ENCODE measurements at regions not wholly inside any gene's neighbourhood (a gene's known extent, or its start where the extent isn't known, plus 50 kb on each side); places are given as distances from the start of the nearest gene placed in this dataset.

DNA sequence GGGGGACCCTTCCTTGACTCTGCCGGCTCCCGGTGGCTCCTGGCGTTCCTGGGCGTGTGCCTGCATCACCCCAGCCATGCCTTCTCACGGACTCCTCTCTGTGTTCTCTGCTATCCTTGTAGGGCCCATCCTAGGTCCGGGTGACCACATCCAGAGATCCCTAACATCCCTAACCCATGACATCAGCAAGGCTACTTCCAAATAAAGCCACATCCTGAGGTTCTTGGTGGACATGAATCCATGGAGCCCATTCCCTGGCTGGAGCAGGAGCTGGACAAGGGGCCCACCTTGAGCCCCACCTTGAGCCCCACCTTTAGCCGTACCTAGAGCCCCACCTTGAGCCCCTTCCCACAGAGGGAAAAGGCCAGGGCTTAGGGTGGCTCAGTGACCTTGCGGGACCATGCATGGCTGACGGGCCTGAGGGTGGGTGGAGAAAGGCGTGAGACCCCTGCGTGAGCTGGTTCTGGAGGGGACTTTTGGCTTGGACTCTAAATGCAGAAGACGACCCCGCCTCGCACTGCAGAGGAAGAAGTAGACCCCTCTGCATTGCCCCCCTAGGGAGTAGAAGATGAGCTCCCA, 58.5 kb upstream of the INPP5A start:
- DNase-seq (ENCODE audit: low spot score) = no peak
- intact Hi-C loops (cut with DNase I) = no loop called here
- no peak for TF ChIP-seq POLR2A (IDR thresholded peaks at IDR 0.05)
- no peak for TF ChIP-seq POLR2AphosphoS5 (IDR thresholded peaks at IDR 0.05)
- TF ChIP-seq, protein P1, sequence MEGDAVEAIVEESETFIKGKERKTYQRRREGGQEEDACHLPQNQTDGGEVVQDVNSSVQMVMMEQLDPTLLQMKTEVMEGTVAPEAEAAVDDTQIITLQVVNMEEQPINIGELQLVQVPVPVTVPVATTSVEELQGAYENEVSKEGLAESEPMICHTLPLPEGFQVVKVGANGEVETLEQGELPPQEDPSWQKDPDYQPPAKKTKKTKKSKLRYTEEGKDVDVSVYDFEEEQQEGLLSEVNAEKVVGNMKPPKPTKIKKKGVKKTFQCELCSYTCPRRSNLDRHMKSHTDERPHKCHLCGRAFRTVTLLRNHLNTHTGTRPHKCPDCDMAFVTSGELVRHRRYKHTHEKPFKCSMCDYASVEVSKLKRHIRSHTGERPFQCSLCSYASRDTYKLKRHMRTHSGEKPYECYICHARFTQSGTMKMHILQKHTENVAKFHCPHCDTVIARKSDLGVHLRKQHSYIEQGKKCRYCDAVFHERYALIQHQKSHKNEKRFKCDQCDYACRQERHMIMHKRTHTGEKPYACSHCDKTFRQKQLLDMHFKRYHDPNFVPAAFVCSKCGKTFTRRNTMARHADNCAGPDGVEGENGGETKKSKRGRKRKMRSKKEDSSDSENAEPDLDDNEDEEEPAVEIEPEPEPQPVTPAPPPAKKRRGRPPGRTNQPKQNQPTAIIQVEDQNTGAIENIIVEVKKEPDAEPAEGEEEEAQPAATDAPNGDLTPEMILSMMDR (IDR thresholded peaks at IDR 0.05) = no peak

DNA sequence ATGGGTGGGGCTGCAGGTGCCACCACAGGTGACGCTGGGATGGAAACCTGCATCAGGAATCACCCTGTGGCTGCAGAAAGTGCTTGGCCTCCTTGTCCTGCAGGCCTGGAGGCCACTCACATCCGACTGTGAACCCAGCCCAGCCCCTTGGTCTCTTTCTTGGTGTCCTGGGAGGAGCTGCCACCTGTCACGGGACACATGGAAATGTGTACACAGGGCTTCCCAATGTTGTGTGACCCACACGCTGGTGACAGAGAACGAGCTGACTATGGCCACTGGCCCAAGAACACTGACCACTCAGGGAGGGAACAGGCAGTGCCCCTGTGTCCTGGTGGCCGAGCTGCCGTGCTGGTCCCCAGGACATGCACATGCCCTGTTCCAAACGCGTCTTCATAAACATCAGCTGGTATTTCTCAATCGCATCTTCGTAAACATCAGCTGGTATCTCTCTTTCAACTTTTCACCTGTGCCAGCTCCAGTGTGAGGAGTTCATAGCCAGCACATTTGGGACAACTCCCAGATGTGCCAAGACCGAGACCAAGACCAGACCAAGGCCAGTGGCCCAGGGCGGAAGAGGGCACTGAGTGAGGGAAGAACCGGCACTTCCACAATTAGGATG, 57.9 kb upstream of the INPP5A start:
- WGBS = 87% methylated on average over 14 of the region's 14 CpGs
- Histone ChIP-seq H3K36me3 (no peaks in the 10 kb centered on the region), H3K27ac (no peak overlapping the region), H3K9me3 (no peaks in the 10 kb centered on the region), H3K27me3 (replicated peaks; ENCODE audit: insufficient read depth) (no peaks in the 10 kb centered on the region), H3K4me3 (no peak overlapping the region), H3K4me1 (replicated peaks) (no peaks in the 10 kb centered on the region)
- no peak for TF ChIP-seq POLR2AphosphoS5 (IDR thresholded peaks at IDR 0.05)
- DNase-seq (ENCODE audit: low spot score) = no peak
- intact Hi-C loops (cut with DNase I) = loop anchor here (2.0 kb wide), 1 partner anchor 15 kb away; no protein-coding TSS in a partner anchor

More for the DNA sequence above, 58.5 kb upstream of the INPP5A start:
- H3K27ac ChIP-seq = no peak overlapping the region
- 94% methylated on average over 14 of the region's 14 CpGs for WGBS
- no peaks in the 10 kb centered on the region for H3K4me1 ChIP-seq (replicated peaks)
- no peaks in the 10 kb centered on the region for H3K9me3 ChIP-seq
- H3K36me3 ChIP-seq = no peaks in the 10 kb centered on the region
- H3K27me3 ChIP-seq (replicated peaks; ENCODE audit: insufficient read depth) = no peaks in the 10 kb centered on the region
- no peak overlapping the region for H3K4me3 ChIP-seq

DNA sequence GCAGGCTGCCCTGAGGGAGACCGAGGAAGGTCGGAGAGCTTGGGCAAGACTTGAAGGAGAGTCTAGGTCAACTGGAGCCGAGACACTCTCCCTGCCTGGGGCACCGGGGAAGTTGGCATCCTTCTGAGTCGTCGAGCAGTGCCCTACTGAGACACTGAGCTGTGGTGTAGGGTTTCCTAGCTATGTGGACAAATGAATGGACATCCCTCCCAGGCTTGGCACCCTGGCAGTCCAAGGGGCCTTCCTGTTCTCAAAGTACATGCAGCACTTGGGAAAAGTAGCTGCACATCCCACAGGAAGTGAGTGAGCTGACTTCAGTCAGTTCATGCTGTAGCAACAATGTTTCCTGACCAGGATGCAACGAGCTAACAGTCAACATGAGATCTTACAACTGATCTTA, 57.2 kb upstream of the INPP5A start:
- no peak for DNase-seq (ENCODE audit: low spot score)
- TF ChIP-seq POLR2AphosphoS5 (IDR thresholded peaks at IDR 0.05) (no peak), POLR2A (IDR thresholded peaks at IDR 0.05) (no peak)
- TF ChIP-seq, protein P1 (IDR thresholded peaks at IDR 0.05) = no peak
- no peak overlapping the region for H3K4me3 ChIP-seq
- intact Hi-C loops (cut with DNase I) = loop anchor here (2.0 kb wide), 1 partner anchor 16 kb away; no protein-coding TSS in a partner anchor
- 66% methylated on average over 7 of the region's 7 CpGs for WGBS
- H3K4me1 ChIP-seq (replicated peaks) = no peaks in the 10 kb centered on the region
- no peak overlapping the region for H3K27ac ChIP-seq
- no peaks in the 10 kb centered on the region for H3K27me3 ChIP-seq (replicated peaks; ENCODE audit: insufficient read depth)
- no peaks in the 10 kb centered on the region for H3K36me3 ChIP-seq
- H3K9me3 ChIP-seq = no peaks in the 10 kb centered on the region

DNA sequence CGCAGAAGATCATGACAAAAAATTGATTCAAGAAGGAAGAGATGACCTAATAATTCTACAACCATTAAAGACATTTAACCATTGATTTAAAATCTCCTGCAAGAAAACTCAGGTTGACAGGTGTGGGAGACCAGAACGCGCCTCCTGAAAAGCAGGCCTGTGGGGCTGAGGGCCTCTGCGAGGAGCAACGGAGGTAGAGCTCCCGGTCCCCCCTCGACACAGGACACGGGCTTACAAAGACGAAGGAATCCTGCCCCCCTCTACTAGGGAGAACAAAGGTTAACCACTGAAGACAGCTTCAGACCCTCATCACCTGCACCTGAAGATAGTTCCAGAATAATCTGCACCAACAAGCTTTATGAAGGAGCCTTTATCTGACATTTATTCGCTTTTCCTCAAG, 55.9 kb upstream of the INPP5A start:
- peak overlapping the region; percentile 41 to 73 for H3K27ac ChIP-seq
- TF ChIP-seq POLR2A (IDR thresholded peaks at IDR 0.05) = no peak
- TF ChIP-seq, protein P1 (IDR thresholded peaks at IDR 0.05) = no peak
- TF ChIP-seq POLR2AphosphoS5 (IDR thresholded peaks at IDR 0.05) = no peak
- H3K27me3 ChIP-seq (replicated peaks; ENCODE audit: insufficient read depth) = no peaks in the 10 kb centered on the region
- WGBS = 69% methylated on average over 10 of the region's 10 CpGs
- DNase-seq (ENCODE audit: low spot score) = no peak
- H3K9me3 ChIP-seq = no peaks in the 10 kb centered on the region
- H3K4me1 ChIP-seq (replicated peaks) = no peaks in the 10 kb centered on the region
- intact Hi-C loops (cut with DNase I) = loop anchor here (2.0 kb wide), 1 partner anchor 17 kb away; no protein-coding TSS in a partner anchor
- H3K36me3 ChIP-seq = no peaks in the 10 kb centered on the region
- H3K4me3 ChIP-seq = no peak overlapping the region

DNA sequence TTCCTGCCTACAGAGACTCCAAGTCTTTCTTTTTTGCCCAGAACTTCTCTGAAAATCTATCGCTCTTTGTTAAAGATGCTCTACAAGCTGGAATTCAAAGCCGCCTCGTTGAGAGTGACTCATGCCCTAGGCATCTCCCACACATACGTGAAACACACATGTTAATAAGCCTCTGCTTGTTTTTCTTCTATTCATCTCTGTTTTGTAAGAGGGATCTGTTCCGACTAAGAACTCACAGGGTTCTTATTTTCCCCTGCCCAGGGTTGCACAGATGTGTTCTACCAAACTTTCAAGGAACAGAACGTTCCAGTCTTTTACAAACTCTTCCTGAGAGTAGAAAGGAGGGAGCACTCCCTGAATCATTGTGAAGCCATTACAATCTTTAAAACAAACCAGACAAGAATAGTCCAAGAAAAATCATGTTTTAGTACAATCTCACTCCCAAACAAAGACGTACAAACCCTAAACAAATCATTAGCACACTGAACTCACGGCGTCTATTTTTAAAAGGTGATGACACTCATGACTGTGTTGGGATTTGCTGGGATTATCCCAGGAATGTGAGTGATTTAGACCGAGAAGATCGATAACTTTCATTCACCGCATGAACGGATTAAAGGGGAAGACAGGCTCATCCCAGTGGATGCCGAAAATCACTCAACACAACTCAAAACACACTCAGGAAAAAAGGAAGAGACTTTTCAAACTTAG, 55.3 kb upstream of the INPP5A start:
- Histone ChIP-seq H3K36me3 (no peaks in the 10 kb centered on the region), H3K4me3 (no peak overlapping the region), H3K9me3 (no peaks in the 10 kb centered on the region), H3K4me1 (replicated peaks) (no peaks in the 10 kb centered on the region), H3K27ac (peak overlapping the region; percentile 41 to 73), H3K27me3 (replicated peaks; ENCODE audit: insufficient read depth) (no peaks in the 10 kb centered on the region)
- intact Hi-C loops (cut with DNase I) = no loop called here
- TF ChIP-seq POLR2AphosphoS5 (IDR thresholded peaks at IDR 0.05) = peak; percentile 65
- TF ChIP-seq, protein P1 (IDR thresholded peaks at IDR 0.05) = no peak
- no peak for DNase-seq (ENCODE audit: low spot score)
- WGBS = 47% methylated on average over 14 of the region's 14 CpGs

All from prostate gland (tissue), 2 donors.